ENCODE measurements at regions not wholly inside any gene's neighbourhood (a gene's known extent, or its start where the extent isn't known, plus 50 kb on each side); places are given as distances from the start of the nearest gene placed in this dataset.
"Not testable (repeated sequence)": the region's sequence is repeated elsewhere in the genome, so short reads cannot be mapped to it uniquely, and the experiment has no call there.

- DNase-seq (ENCODE audit: low spot score in 2 of 2), result no peak
- Histone ChIP-seq H3K36me3 (replicated peaks) (no peaks in the 10 kb centered on the region), H3K27me3 (ENCODE audit: low read depth) (no peaks in the 10 kb centered on the region), H3K4me1 (no peaks in the 10 kb centered on the region), H3K4me3 (no peak overlapping the region), H3K9me3 (no peaks in the 10 kb centered on the region)
- in situ Hi-C loops (cut with MboI; ENCODE audit: low sequenced_read_pairs), result no loop called here
Measured at GRCh38 chr12:87365423-87365822, 663.8 kb downstream of the C12orf50 start.

DNA sequence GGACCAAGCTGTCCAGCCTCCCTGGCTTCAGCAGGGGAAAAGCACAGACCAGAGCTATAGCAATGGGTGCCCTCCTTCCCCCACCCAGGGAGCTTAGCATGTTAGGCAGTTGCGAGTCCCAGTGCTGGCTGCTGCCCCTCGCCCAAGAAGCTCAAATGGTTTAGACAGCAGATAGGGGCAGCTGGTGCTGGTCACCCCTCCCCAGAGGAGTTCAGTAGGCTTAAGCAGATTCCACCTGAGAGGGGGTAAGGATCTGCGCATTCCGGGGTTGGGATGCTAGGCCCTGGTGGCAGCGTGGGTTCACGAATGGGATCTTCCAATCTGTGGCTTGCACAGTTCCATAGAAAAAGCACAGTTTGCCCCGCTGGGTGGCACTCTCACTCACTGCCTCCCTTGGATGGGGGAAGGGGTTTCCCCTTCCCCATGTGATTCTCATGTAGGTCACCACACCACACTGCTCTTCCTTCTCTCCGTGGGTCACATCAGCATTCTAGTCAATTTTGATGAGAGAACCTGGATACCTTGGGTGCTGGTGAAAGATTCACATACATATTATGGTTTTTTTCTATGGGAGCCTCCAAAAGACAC, 665.6 kb downstream of the C12orf50 start:
- in situ Hi-C loops (cut with MboI; ENCODE audit: low sequenced_read_pairs), result no loop called here
- no peaks in the 10 kb centered on the region for H3K4me1 ChIP-seq
- no peaks in the 10 kb centered on the region for H3K36me3 ChIP-seq (replicated peaks)
- H3K27me3 ChIP-seq (ENCODE audit: low read depth), result no peaks in the 10 kb centered on the region
- no peak for DNase-seq (ENCODE audit: low spot score in 2 of 2)
- H3K9me3 ChIP-seq, result no peaks in the 10 kb centered on the region
- no peak overlapping the region for H3K4me3 ChIP-seq

GRCh38 chr12:87349681-87350080, 679.5 kb downstream of the C12orf50 start:
- Histone ChIP-seq H3K4me1 (no peaks in the 10 kb centered on the region), H3K4me3 (no peak overlapping the region), H3K9me3 (no peaks in the 10 kb centered on the region), H3K27me3 (ENCODE audit: low read depth) (0 out of 2 replicates have a peak, but pooled peaks cover 3% of the 10 kb centered on the region), H3K36me3 (replicated peaks) (no peaks in the 10 kb centered on the region)
- no peak for DNase-seq (ENCODE audit: low spot score in 2 of 2)
- in situ Hi-C loops (cut with MboI; ENCODE audit: low sequenced_read_pairs), result no loop called here

- DNase-seq (ENCODE audit: low spot score in 2 of 2), result no peak
- no peaks in the 10 kb centered on the region for H3K9me3 ChIP-seq
- in situ Hi-C loops (cut with MboI; ENCODE audit: low sequenced_read_pairs), result no loop called here
- 0 out of 2 replicates have a peak, but pooled peaks cover 3% of the 10 kb centered on the region for H3K27me3 ChIP-seq (ENCODE audit: low read depth)
- no peak overlapping the region for H3K4me3 ChIP-seq
- no peaks in the 10 kb centered on the region for H3K36me3 ChIP-seq (replicated peaks)
- no peaks in the 10 kb centered on the region for H3K4me1 ChIP-seq
Measured at GRCh38 chr12:87348071-87348470, 681.1 kb downstream of the C12orf50 start.

GRCh38 chr12:87344699-87345098, 684.5 kb downstream of the C12orf50 start:
- in situ Hi-C loops (cut with MboI; ENCODE audit: low sequenced_read_pairs), result no loop called here
- DNase-seq (ENCODE audit: low spot score in 2 of 2), result no peak
- Histone ChIP-seq H3K36me3 (replicated peaks) (no peaks in the 10 kb centered on the region), H3K9me3 (no peaks in the 10 kb centered on the region), H3K4me3 (no peak overlapping the region), H3K4me1 (no peaks in the 10 kb centered on the region), H3K27me3 (ENCODE audit: low read depth) (no peaks in the 10 kb centered on the region)

DNA sequence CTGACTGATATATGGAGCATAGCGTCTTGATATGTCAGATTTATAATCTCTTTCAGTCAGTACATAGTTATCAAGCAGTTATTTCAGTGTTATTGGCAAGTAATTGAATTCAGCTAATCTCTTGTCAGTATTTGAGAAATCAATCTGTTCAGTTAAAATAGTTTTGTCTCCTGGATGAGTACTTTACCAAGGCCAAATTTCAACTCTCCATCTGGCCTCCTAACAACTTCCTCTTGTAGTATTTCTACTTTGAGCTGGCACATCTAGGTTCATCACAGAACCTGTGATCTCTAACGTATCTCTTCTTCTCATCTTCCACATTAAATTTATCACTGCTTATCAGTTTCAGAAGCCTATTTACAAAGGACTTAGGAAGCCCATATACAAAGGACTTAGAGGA, 690.5 kb downstream of the C12orf50 start:
- Histone ChIP-seq H3K9me3 (no peaks in the 10 kb centered on the region), H3K4me1 (peaks cover 10% of the 10 kb centered on the region), H3K4me3 (no peak overlapping the region), H3K27me3 (ENCODE audit: low read depth) (no peaks in the 10 kb centered on the region), H3K36me3 (replicated peaks) (no peaks in the 10 kb centered on the region)
- DNase-seq (ENCODE audit: low spot score in 2 of 2), result no peak
- in situ Hi-C loops (cut with MboI; ENCODE audit: low sequenced_read_pairs), result no loop called here

GRCh38 chr12:87336814-87337336, 692.3 kb downstream of the C12orf50 start:
- H3K9me3 ChIP-seq, result no peaks in the 10 kb centered on the region
- no peak for DNase-seq (ENCODE audit: low spot score in 2 of 2)
- H3K4me3 ChIP-seq, result no peak overlapping the region
- H3K36me3 ChIP-seq (replicated peaks), result no peaks in the 10 kb centered on the region
- H3K27me3 ChIP-seq (ENCODE audit: low read depth), result no peaks in the 10 kb centered on the region
- in situ Hi-C loops (cut with MboI; ENCODE audit: low sequenced_read_pairs), result no loop called here
- H3K4me1 ChIP-seq, result peaks cover 10% of the 10 kb centered on the region

DNA sequence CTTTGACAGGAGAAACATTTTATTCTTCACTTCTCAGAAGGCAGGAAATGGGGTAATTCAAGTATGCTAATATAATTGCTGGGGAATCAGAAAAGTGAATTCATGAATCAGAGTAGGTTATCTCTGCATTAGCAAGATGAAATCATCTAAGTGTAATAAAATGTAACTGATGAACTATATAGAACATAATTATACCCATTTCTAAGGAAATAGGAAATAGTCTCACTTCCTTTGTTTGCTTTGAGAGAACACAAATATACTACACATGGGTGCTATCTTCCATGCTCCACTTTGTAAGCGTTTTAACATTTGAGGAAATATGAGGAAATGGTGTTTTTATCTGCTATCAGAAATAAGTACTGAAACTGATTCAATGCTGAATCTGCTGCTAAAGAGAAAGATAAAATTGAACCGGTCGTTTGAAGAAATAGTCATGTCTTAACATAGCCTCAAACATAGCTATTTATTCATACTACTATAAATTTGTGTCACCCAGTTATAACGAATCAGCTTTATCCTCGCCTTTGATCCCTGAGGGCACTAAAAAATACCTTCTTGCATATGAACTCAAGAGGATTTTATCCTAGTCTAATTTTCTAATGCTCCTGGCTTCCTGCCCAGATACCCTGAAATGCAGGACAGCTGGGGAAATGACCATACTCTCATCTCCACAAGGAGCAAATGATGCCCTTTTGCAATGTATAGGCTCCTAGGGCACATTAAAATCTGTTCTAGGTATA, 696.0 kb downstream of the C12orf50 start:
- in situ Hi-C loops (cut with MboI; ENCODE audit: low sequenced_read_pairs), result no loop called here
- peak in 1 of 2 experiments; percentile 20 for DNase-seq (ENCODE audit: low spot score in 2 of 2)
- H3K27me3 ChIP-seq (ENCODE audit: low read depth), result no peaks in the 10 kb centered on the region
- no peaks in the 10 kb centered on the region for H3K36me3 ChIP-seq (replicated peaks)
- H3K9me3 ChIP-seq, result no peaks in the 10 kb centered on the region
- peaks cover 6% of the 10 kb centered on the region for H3K4me1 ChIP-seq
- H3K4me3 ChIP-seq, result no peak overlapping the region

DNA sequence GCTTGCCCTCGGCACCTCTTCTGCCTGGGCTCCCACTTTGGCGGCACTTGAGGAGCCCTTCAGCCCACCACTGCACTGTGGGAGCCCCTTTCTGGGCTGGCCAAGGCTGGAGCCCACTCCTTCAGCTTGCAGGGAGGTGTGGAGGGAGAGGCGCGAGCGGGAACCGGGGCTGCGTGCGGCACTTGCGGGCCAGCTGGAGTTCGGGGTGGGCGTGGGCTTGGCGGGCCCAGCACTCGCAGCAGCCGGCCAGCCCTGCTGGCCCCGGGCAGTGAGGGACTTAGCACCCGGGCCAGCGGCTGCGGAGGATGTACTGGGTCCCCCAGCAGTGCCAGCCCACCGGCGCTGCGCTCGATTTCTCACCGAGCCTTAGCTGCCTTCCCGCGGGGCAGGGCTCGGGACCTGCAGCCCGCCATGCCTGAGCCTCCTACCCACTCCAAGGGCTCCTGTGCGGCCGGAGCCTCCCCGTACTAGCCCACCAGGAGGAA, 699.1 kb downstream of the C12orf50 start:
- H3K9me3 ChIP-seq; H3K4me3 ChIP-seq; H3K36me3 ChIP-seq (replicated peaks); H3K27me3 ChIP-seq (ENCODE audit: low read depth); DNase-seq (ENCODE audit: low spot score in 2 of 2); in situ Hi-C loops (cut with MboI; ENCODE audit: low sequenced_read_pairs); H3K4me1 ChIP-seq: not testable (repeated sequence)

GRCh38 chr12:87329076-87329863, 699.9 kb downstream of the C12orf50 start:
- no peak for DNase-seq (ENCODE audit: low spot score in 2 of 2)
- in situ Hi-C loops (cut with MboI; ENCODE audit: low sequenced_read_pairs), result no loop called here

DNA sequence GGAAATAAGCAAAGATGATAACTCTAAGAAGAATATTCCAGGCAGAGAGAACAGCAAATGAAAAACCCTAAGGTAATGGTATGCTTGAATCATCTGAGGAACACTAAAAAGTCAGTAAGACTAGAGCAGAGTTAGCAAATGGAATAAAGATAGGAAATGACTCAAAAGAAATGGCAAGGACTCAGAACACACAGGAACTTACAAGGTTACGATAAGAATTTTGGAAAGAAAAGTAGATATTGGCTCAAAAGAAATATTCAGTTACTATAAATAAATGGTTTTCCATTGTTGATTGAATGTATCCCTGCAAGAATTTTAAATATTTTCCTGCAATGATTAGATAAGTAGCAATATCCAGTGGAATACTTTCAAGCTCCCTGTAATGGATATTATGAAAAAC, 705.8 kb downstream of the C12orf50 start:
- H3K27me3 ChIP-seq (ENCODE audit: low read depth), result no peaks in the 10 kb centered on the region
- no peaks in the 10 kb centered on the region for H3K4me1 ChIP-seq
- no peak for DNase-seq (ENCODE audit: low spot score in 2 of 2)
- no peaks in the 10 kb centered on the region for H3K9me3 ChIP-seq
- in situ Hi-C loops (cut with MboI; ENCODE audit: low sequenced_read_pairs), result no loop called here
- H3K36me3 ChIP-seq (replicated peaks), result no peaks in the 10 kb centered on the region
- H3K4me3 ChIP-seq, result no peak overlapping the region

More at GRCh38 chr12:87329076-87329863, 699.9 kb downstream of the C12orf50 start:
- H3K27me3 ChIP-seq (ENCODE audit: low read depth), result no peaks in the 10 kb centered on the region
- no peaks in the 10 kb centered on the region for H3K36me3 ChIP-seq (replicated peaks)
- no peak overlapping the region for H3K4me3 ChIP-seq
- H3K9me3 ChIP-seq, result no peaks in the 10 kb centered on the region
- H3K4me1 ChIP-seq, result no peaks in the 10 kb centered on the region

- H3K4me1 ChIP-seq, result no peaks in the 10 kb centered on the region
- H3K4me3 ChIP-seq, result no peak overlapping the region
- no peaks in the 10 kb centered on the region for H3K9me3 ChIP-seq
- H3K27me3 ChIP-seq (ENCODE audit: low read depth), result no peaks in the 10 kb centered on the region
- H3K36me3 ChIP-seq (replicated peaks), result no peaks in the 10 kb centered on the region
- in situ Hi-C loops (cut with MboI; ENCODE audit: low sequenced_read_pairs), result no loop called here
- no peak for DNase-seq (ENCODE audit: low spot score in 2 of 2)
Measured at GRCh38 chr12:87320724-87321123, 708.5 kb downstream of the C12orf50 start.

DNA sequence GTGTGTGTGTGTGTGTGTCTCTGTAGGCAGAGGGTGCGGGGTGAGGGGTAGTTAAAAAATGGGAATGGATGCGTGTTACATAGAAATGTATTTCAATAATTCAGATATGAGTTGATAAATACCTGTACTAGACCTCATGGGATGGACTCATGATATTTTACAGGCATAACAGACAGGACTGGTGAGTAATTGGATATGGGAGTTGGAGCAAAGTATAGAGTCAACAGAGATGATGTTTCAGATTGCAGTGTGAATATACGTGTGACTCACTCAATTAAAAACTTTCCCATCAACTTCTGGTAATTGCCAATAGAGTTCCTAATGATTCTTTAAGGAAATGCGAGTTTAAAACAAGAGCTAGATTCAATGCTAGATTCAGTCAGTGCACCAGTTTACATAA, 711.9 kb downstream of the C12orf50 start:
- H3K4me1 ChIP-seq, result no peaks in the 10 kb centered on the region
- no peak overlapping the region for H3K4me3 ChIP-seq
- DNase-seq (ENCODE audit: low spot score in 2 of 2), result no peak
- no peaks in the 10 kb centered on the region for H3K9me3 ChIP-seq
- no peaks in the 10 kb centered on the region for H3K36me3 ChIP-seq (replicated peaks)
- in situ Hi-C loops (cut with MboI; ENCODE audit: low sequenced_read_pairs), result no loop called here
- no peaks in the 10 kb centered on the region for H3K27me3 ChIP-seq (ENCODE audit: low read depth)

DNA sequence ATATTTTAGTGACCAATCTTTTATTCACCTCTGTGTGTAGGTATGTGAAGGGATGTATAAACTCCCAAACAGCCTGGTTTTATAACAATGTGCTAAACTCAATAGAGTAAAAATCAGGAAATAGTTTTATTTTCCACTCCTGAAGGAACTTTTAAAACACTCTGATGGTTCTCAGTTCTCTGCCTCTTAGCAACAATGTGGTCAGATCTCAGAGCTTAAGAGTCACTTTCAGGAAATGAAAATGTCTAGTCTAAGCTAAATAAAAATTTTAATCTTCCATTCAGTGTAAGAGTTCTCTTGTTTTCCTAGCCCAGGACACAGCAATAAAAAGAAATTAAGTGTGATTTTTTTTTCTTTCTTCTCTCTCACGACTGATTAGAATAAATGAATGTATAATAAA, 718.0 kb downstream of the C12orf50 start:
- Histone ChIP-seq H3K4me1 (no peaks in the 10 kb centered on the region), H3K9me3 (no peaks in the 10 kb centered on the region), H3K36me3 (replicated peaks) (no peaks in the 10 kb centered on the region), H3K27me3 (ENCODE audit: low read depth) (no peaks in the 10 kb centered on the region), H3K4me3 (no peak overlapping the region)
- in situ Hi-C loops (cut with MboI; ENCODE audit: low sequenced_read_pairs), result no loop called here
- no peak for DNase-seq (ENCODE audit: low spot score in 2 of 2)

Data from HAP-1 (cell line).